GM12865 (cell line): ENCODE measurements at regions not wholly inside any gene's neighbourhood (a gene's known extent, or its start where the extent isn't known, plus 50 kb on each side); places are given as distances from the start of the nearest gene placed in this dataset.

Source experiments
- DNase-seq: peaks from one replicate; pipeline ENCODE4 v3.0.0; 2010; ENCODE audit warnings: low read depth
- H3K4me3 ChIP-seq: 2 replicates; pipeline ENCODE4 v1.5.1; 2011; ENCODE audit warnings: mild to moderate bottlenecking, low read depth, low read length, control low read depth
- TF ChIP-seq, protein P1 (sequence below): IDR thresholded peaks from 2 replicates; pipeline ENCODE4 v1.5.1; 2011; ENCODE audit warnings: low read length, control low read depth, low read depth, inconsistent platforms; ENCODE audit not compliant: insufficient read depth; ENCODE audit errors: missing control alignments

DNA sequence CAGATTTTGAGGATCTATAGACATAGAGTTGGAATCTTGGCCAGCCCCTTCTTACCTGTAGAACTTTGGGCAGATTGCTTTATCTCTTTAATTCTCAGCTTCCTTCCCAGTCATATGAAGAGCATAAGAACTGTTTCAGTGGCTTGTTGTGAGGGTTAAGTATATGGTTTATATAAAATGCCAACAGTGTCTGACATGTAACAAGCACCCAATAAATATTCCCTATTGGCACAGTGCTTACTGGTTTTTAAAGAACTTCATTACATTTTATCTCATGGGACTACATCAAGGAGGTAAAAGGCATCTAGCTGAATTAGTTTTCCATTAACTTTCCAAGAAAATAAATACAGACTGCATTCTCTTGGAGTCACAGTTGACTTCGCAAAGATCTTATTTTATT, 106.7 kb upstream of the LIMCH1 start:
- TF ChIP-seq, protein P1, sequence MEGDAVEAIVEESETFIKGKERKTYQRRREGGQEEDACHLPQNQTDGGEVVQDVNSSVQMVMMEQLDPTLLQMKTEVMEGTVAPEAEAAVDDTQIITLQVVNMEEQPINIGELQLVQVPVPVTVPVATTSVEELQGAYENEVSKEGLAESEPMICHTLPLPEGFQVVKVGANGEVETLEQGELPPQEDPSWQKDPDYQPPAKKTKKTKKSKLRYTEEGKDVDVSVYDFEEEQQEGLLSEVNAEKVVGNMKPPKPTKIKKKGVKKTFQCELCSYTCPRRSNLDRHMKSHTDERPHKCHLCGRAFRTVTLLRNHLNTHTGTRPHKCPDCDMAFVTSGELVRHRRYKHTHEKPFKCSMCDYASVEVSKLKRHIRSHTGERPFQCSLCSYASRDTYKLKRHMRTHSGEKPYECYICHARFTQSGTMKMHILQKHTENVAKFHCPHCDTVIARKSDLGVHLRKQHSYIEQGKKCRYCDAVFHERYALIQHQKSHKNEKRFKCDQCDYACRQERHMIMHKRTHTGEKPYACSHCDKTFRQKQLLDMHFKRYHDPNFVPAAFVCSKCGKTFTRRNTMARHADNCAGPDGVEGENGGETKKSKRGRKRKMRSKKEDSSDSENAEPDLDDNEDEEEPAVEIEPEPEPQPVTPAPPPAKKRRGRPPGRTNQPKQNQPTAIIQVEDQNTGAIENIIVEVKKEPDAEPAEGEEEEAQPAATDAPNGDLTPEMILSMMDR = no peak
- no peak overlapping the region for H3K4me3 ChIP-seq
- DNase-seq = no peak

DNA sequence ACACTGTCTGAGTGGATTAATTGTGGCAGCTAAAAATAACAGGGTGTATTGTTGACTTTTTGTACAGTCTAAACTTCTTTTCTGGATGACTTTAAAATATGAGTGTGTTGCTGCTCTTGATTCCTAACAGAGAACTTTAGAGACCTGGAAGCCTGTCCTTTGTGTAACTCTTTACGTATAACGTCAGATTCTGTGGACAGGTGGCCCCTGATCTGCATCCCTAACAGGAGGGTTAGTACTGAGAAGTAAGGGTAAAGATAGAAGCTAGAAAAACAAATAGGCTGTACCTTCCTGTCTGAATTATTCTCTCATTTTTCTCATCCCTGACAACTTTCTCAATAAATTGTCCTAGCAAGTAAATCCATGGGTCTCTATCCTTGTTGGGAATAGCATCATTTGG, 105.7 kb upstream of the LIMCH1 start:
- TF ChIP-seq, protein P1 = no peak

DNA sequence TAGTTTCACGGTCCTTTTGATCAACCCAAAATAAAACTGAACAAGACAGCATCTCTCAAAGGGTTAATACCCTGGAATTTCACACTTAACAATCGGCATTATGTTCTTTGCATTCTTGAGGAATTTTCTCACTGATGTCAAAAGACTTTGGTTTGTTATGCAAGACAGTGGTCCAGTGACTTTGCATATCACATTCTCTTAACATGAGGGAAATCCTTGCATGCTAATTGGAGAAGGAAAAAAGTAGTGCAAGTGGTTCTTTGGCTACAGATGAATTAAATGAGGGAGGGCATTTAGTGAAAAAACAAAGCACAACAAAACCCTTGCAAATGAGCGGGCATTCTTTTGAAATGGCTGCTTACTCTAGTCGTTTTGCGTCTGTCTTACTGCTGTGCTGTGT, 105.1 kb upstream of the LIMCH1 start:
- TF ChIP-seq, protein P1 = no peak
- DNase-seq = no peak
- no peak overlapping the region for H3K4me3 ChIP-seq

More for the DNA sequence above, 105.7 kb upstream of the LIMCH1 start:
- DNase-seq = no peak
- no peak overlapping the region for H3K4me3 ChIP-seq

DNA sequence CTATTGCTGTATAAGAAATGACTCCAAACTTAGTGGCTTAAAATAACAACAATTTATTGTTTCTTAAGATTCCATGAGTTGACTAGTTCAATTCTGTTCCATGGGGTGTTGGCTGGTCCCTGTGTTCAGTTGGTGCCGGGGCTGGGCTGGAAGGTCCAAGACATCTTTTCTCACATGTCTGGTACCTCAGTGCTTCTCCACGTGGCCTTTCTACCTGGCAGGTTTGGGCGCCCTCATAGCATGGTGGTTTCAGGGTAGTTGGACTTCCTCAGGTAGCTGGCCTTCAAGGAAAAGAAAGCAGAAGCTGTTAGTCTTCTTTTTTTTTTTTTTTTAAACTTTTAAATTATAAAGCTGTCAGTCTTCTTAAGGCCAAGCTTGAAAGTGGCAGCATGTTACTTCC, 104.6 kb upstream of the LIMCH1 start:
- TF ChIP-seq, protein P1 = no peak
- no peak overlapping the region for H3K4me3 ChIP-seq
- DNase-seq = no peak

DNA sequence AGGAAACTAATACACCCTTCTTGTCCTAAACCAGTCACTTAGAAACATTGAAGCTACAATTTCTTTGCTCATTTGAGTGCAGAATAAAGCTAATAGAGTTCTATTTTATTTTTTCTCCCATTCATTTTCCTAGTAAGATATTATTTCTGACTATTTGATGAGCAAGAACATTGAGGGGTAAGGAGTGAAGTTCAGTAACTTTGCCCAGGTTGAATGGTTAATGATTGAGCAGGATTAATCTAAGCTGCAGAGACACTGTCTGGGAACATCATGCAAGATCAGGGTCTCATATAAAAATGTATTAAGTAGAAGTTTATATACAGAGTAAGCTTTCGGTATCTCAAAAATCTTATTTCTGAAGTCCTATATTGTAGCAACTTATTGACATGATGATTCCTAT, 102.4 kb upstream of the LIMCH1 start:
- DNase-seq = no peak
- no peak overlapping the region for H3K4me3 ChIP-seq
- TF ChIP-seq, protein P1 = no peak

DNA sequence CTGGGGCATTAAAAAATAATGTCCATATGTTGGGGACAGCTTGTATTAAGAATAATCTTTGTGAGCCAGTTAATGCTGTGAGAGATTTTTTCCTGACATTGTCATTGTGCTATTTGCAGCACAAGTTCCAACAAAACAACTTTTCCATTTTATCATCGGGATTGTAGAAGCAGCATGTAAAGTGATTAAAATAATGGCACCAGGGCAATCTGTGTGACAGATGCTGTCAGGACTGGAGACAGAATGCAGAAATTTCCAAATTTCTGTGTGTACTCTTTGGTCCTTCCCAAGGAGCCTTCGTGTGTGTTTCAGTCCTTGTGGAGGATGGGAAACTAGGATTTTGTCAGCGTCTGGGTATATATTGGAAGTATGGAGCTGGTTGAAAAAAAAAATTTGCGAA, 101.5 kb upstream of the LIMCH1 start:
- H3K4me3 ChIP-seq = no peak overlapping the region
- TF ChIP-seq, protein P1 = no peak
- no peak for DNase-seq

DNA sequence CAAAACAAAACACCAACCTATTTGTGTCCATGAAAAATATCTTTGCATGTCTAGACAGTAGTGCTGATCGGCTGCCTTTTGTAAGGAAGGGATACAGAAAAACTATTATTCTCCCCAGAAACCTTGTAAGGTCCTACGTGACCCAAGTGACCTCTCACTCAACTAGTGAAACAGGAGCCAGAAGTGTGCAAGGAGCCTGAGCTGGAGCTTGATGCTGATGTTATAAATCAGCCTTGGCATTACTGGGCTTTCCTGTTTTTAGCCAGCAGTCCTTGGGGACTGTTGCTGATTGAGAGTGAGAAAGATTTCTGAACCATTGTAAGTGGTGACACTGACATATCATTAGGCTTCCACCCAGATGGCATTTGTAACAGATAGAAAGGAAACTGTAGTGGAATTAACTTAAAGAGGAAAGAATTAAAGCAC, 100.8 kb upstream of the LIMCH1 start:
- DNase-seq = peak; percentile 27
- TF ChIP-seq, protein P1 = no peak
- H3K4me3 ChIP-seq = no peak overlapping the region
